ENCODE measurements at regions not wholly inside any gene's neighbourhood (a gene's known extent, or its start where the extent isn't known, plus 50 kb on each side); places are given as distances from the start of the nearest gene placed in this dataset.

GRCh38 chr2:37795938-37796337 lies 124.5 kb upstream of the CDC42EP3 start:
- Mint-ChIP-seq H3K4me3 (ENCODE audit: unreplicated experiment) (no peak overlapping the region), H3K27me3 (ENCODE audit: unreplicated experiment) (no peaks in the 10 kb centered on the region), H3K36me3 (ENCODE audit: unreplicated experiment) (no peaks in the 10 kb centered on the region), H3K9me3 (ENCODE audit: unreplicated experiment) (peaks cover 5% of the 10 kb centered on the region), H3K4me1 (ENCODE audit: unreplicated experiment) (peaks cover 71% of the 10 kb centered on the region), H3K27ac (ENCODE audit: unreplicated experiment) (peak overlapping the region; percentile 43)
- DNase-seq (ENCODE audit: extremely low spot score, unreplicated experiment), result no peak
- no peak for TF ChIP-seq CTCF (IDR thresholded peaks at IDR 0.05)

- no peaks in the 10 kb centered on the region for H3K27me3 Mint-ChIP-seq (ENCODE audit: unreplicated experiment)
- TF ChIP-seq CTCF (IDR thresholded peaks at IDR 0.05), result no peak
- H3K36me3 Mint-ChIP-seq (ENCODE audit: unreplicated experiment), result no peaks in the 10 kb centered on the region
Measured at GRCh38 chr2:37796481-37796880, 125.0 kb upstream of the CDC42EP3 start.

GRCh38 chr2:37797081-37797480 lies 125.6 kb upstream of the CDC42EP3 start:
- peaks cover 72% of the 10 kb centered on the region for H3K4me1 Mint-ChIP-seq (ENCODE audit: unreplicated experiment)

More at GRCh38 chr2:37796481-37796880, 125.0 kb upstream of the CDC42EP3 start:
- DNase-seq (ENCODE audit: extremely low spot score, unreplicated experiment), result no peak
- H3K4me1 Mint-ChIP-seq (ENCODE audit: unreplicated experiment), result peaks cover 71% of the 10 kb centered on the region
- H3K9me3 Mint-ChIP-seq (ENCODE audit: unreplicated experiment), result peaks cover under 1% of the 10 kb centered on the region
- peak overlapping the region; percentile 43 for H3K27ac Mint-ChIP-seq (ENCODE audit: unreplicated experiment)
- no peak overlapping the region for H3K4me3 Mint-ChIP-seq (ENCODE audit: unreplicated experiment)

GRCh38 chr2:37798315-37799005 lies 126.6 kb upstream of the RMDN2 start:
- H3K9me3 Mint-ChIP-seq (ENCODE audit: unreplicated experiment), result no peaks in the 10 kb centered on the region
- H3K36me3 Mint-ChIP-seq (ENCODE audit: unreplicated experiment), result no peaks in the 10 kb centered on the region
- H3K4me3 Mint-ChIP-seq (ENCODE audit: unreplicated experiment), result no peak overlapping the region
- TF ChIP-seq CTCF (IDR thresholded peaks at IDR 0.05), result no peak
- no peaks in the 10 kb centered on the region for H3K27me3 Mint-ChIP-seq (ENCODE audit: unreplicated experiment)
- H3K4me1 Mint-ChIP-seq (ENCODE audit: unreplicated experiment), result peaks cover 73% of the 10 kb centered on the region
- H3K27ac Mint-ChIP-seq (ENCODE audit: unreplicated experiment), result no peak overlapping the region
- no peak for DNase-seq (ENCODE audit: extremely low spot score, unreplicated experiment)

More at GRCh38 chr2:37797081-37797480, 125.6 kb upstream of the CDC42EP3 start:
- Mint-ChIP-seq H3K4me3 (ENCODE audit: unreplicated experiment) (no peak overlapping the region), H3K27ac (ENCODE audit: unreplicated experiment) (peak overlapping the region; percentile 32), H3K9me3 (ENCODE audit: unreplicated experiment) (no peaks in the 10 kb centered on the region), H3K36me3 (ENCODE audit: unreplicated experiment) (no peaks in the 10 kb centered on the region), H3K27me3 (ENCODE audit: unreplicated experiment) (no peaks in the 10 kb centered on the region)
- TF ChIP-seq CTCF (IDR thresholded peaks at IDR 0.05), result no peak
- DNase-seq (ENCODE audit: extremely low spot score, unreplicated experiment), result no peak

GRCh38 chr2:37800176-37800858 lies 124.8 kb upstream of the RMDN2 start:
- Mint-ChIP-seq H3K9me3 (ENCODE audit: unreplicated experiment) (no peaks in the 10 kb centered on the region), H3K4me1 (ENCODE audit: unreplicated experiment) (peaks cover 68% of the 10 kb centered on the region), H3K4me3 (ENCODE audit: unreplicated experiment) (no peak overlapping the region), H3K27me3 (ENCODE audit: unreplicated experiment) (no peaks in the 10 kb centered on the region), H3K27ac (ENCODE audit: unreplicated experiment) (no peak overlapping the region), H3K36me3 (ENCODE audit: unreplicated experiment) (no peaks in the 10 kb centered on the region)
- no peak for TF ChIP-seq CTCF (IDR thresholded peaks at IDR 0.05)
- no peak for DNase-seq (ENCODE audit: extremely low spot score, unreplicated experiment)
